Right lobe of liver (tissue), 6 donors: ENCODE measurements at regions not wholly inside any gene's neighbourhood (a gene's known extent, or its start where the extent isn't known, plus 50 kb on each side); places are given as distances from the start of the nearest gene placed in this dataset.
"Not testable (repeated sequence)": the region's sequence is repeated elsewhere in the genome, so short reads cannot be mapped to it uniquely, and the experiment has no call there.

Source experiments
- ATAC-seq, 4 donors: fragments of 200-7000 bp; cut with Tn5 transposase; one replicate each; pipeline ENCODE4 v1.9.1; 2020; ENCODE audit warnings: mild to moderate bottlenecking in 4 of 4, moderate library complexity in 4 of 4
- DNase-seq, 3 donors: peaks; one replicate each; pipeline ENCODE4 v3.0.0-alpha.2; 2020
- H3K27ac ChIP-seq, 3 donors: fragments of 200-600 bp; one replicate each; pipeline ENCODE4 v1.8.0; 2022
- H3K27me3 ChIP-seq, 2 donors: fragments of 200-600 bp; one replicate each; pipeline ENCODE4 v1.8.0; 2022
- H3K36me3 ChIP-seq, 4 donors: fragments of 200-600 bp; sonication (generic) in 1 of 4; one replicate each; pipeline versions ENCODE4 v1.5.1 to v1.8.0; 2017 to 2022; ENCODE audit warnings: control low read depth in 1 of 4
- H3K4me1 ChIP-seq, 4 donors: fragments of 200-600 bp; sonication (generic) in 1 of 4; one replicate each; pipeline versions ENCODE4 v1.5.1 to v1.8.0; 2017 to 2022; ENCODE audit warnings: control low read depth in 1 of 4
- H3K4me3 ChIP-seq, 3 donors: fragments of 200-600 bp; one replicate each; pipeline ENCODE4 v1.8.0; 2022
- H3K9me3 ChIP-seq, 4 donors: fragments of 200-600 bp; sonication (generic) in 1 of 4; one replicate each; pipeline versions ENCODE4 v1.5.1 to v1.8.0; 2017 to 2022; ENCODE audit warnings: control low read depth in 1 of 4
- CTCF ChIP-seq, 4 donors: fragments of 200-600 bp in 3 of 4; fragments of 450-650 bp in 1 of 4; IDR thresholded peaks; one replicate each; pipeline versions ENCODE4 v1.5.1 to v1.8.0; 2016 to 2022; ENCODE audit warnings: antibody characterized with exemption in 4 of 4, mild to moderate bottlenecking in 2 of 4
- POLR2A ChIP-seq: fragments of 450-650 bp; IDR thresholded peaks from one replicate; pipeline ENCODE4 v1.6.1; 2017; ENCODE audit warnings: antibody characterized with exemption, mild to moderate bottlenecking
- WGBS: methylation state at CpG from one replicate; pipeline ENCODE4 v1.1.6; 2018; ENCODE audit warnings: low coverage, low lambda C conversion rate; ENCODE audit not compliant: insufficient coverage; ENCODE audit errors: missing lambda C conversion rate; 5-methylcytosine and 5-hydroxymethylcytosine counted together
- intact Hi-C, 2 donors: fragments of 100-400 bp; cut with DNase I; formaldehyde crosslinking; loops; one replicate each; pipeline versions ENCODE4 v1.11.2 to v1.14.1; 2022
- donor health status: DM: no; HTN: yes; CAD: no.
- donor health status: DM: no; HTN: no; CAD: no.
- donor health status: DM: no; HTN: no; CAD: no.
- donor health status: DM: no; HTN: yes; CAD: no.
- donor health status: DM: no; HTN: yes; CAD: no.

DNA sequence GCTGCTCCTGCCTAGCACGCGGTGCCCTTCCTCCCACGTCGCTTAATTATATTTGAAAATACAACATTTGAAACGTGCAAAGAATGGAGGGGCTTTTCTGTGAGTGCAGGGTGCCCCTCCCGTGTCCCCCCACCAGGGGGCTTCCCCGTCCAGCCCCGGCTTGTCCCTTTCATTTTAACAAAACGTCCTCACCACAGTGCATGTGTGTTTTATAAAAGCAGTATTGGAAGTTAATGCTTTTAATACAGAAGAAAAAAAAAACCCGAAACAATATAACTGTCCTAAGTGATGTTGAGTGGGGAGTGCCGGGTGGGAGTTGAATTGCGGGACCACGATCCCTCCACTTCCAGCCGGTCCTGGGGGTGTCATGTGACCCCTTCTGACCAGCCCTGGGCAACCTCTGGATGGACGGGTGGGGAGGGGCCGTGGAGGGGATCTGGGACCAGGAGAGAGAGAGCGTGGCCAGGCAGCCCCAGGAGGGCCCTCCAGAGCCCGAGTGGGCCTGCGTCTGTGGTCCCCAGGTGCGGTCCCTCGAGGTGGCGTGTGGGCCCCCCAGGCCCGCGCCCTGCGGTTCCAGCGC lies 155.3 kb downstream of the TMEM121 start:
- intact Hi-C loops, result loop anchor here (10.0 kb wide), 2 partner anchors 117 to 263 kb away; no protein-coding TSS in a partner anchor
- WGBS, result 31% methylated on average over 11 of the region's 26 CpGs
- not testable (repeated sequence) for H3K27me3 ChIP-seq, H3K27ac ChIP-seq, H3K36me3 ChIP-seq, ATAC-seq, H3K4me3 ChIP-seq, DNase-seq, H3K4me1 ChIP-seq, H3K9me3 ChIP-seq

- intact Hi-C loops, result loop anchor here (10.0 kb wide), 2 partner anchors 118 to 262 kb away; no protein-coding TSS in a partner anchor
- not testable (repeated sequence) for H3K4me3 ChIP-seq, ATAC-seq, H3K27me3 ChIP-seq, H3K4me1 ChIP-seq, DNase-seq, H3K9me3 ChIP-seq, H3K27ac ChIP-seq, H3K36me3 ChIP-seq
- WGBS, result no CpG with 5 or more reads among the region's 15 CpGs
These were observed 156.1 kb downstream of the TMEM121 start for GRCh38 chr14:105682442-105682841.

GRCh38 chr14:105682956-105683570 lies 156.7 kb downstream of the TMEM121 start:
- Histone ChIP-seq H3K36me3 (no peaks in the 10 kb centered on the region), H3K27ac (no peak overlapping the region), H3K4me3 (no peak overlapping the region), H3K9me3 (no peaks in the 10 kb centered on the region), H3K27me3 (no peaks in the 10 kb centered on the region), H3K4me1 (no peaks in the 10 kb centered on the region)
- ATAC-seq, result no peak
- intact Hi-C loops, result loop anchor here (10.0 kb wide), 2 partner anchors 118 to 262 kb away; no protein-coding TSS in a partner anchor
- no peak for DNase-seq
- TF ChIP-seq CTCF (IDR thresholded peaks at IDR 0.05) (no peak), POLR2A (no peak)
- 72% methylated on average over 5 of the region's 5 CpGs for WGBS

GRCh38 chr14:105684056-105684455 lies 157.7 kb downstream of the TMEM121 start:
- intact Hi-C loops, result loop anchor here (10.0 kb wide), 2 partner anchors 119 to 261 kb away; no protein-coding TSS in a partner anchor
- ATAC-seq, H3K27me3 ChIP-seq, H3K27ac ChIP-seq, H3K4me1 ChIP-seq, H3K9me3 ChIP-seq, H3K36me3 ChIP-seq, H3K4me3 ChIP-seq: not testable (repeated sequence)
- 27% methylated on average over 2 of the region's 14 CpGs for WGBS
- peak in 1 of 3 donors; percentile 23 for DNase-seq

DNA sequence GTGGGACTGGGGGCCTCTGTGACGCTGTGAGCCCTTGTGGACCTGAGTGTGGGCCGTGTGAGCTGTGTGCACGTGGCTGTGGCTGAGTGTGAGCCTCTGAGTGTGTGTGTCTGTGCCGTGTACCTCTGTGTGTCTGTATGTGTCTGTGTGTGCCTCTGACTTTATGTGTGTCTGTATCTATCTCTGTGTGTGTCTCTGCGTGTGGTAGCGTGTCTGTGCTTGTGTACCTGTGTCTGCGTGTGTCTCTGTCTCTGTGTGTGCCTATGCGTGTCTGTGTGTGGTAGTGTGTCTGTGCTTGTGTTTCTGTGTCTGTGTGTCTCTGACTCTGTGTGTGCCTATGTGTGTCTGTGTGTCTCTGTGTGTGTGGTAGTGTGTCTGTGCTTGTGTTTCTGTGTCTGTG lies 158.2 kb downstream of the TMEM121 start:
- WGBS, result no CpG with 5 or more reads among the region's 8 CpGs
- ATAC-seq, H3K36me3 ChIP-seq, H3K27me3 ChIP-seq, H3K27ac ChIP-seq, H3K4me1 ChIP-seq, H3K4me3 ChIP-seq, H3K9me3 ChIP-seq: not testable (repeated sequence)
- DNase-seq, result peak in 1 of 3 donors; percentile 5
- intact Hi-C loops, result loop anchor here (10.0 kb wide), 2 partner anchors 120 to 260 kb away; no protein-coding TSS in a partner anchor

DNA sequence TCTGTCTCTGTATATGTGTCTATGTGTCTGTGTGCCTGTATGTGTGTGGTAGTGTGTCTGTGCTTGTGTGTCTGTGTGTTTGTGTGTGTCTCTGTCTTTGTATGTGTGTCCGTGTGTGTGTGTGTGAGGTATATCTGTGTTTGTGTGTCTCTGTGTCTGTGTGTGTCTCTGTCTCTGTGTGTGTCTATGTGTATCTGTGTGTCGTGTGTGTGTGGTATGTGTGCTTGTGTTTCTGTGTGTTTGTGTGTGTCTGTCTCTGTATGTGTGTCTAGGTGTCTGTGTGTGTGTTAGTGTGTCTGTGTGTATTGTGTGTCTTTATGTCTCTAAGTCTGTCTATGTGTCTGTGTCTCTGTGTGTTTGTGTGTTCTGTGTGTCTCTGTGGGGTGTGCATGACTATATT lies 158.6 kb downstream of the TMEM121 start:
- DNase-seq (no peak), ATAC-seq (no peak)
- TF ChIP-seq CTCF (IDR thresholded peaks at IDR 0.05), result no peak
- no peak for TF ChIP-seq POLR2A
- Histone ChIP-seq H3K4me1 (no peaks in the 10 kb centered on the region), H3K36me3 (no peaks in the 10 kb centered on the region), H3K9me3 (no peaks in the 10 kb centered on the region), H3K27me3 (no peaks in the 10 kb centered on the region), H3K4me3 (no peak overlapping the region), H3K27ac (no peak overlapping the region)
- intact Hi-C loops, result loop anchor here (10.0 kb wide), 2 partner anchors 120 to 260 kb away; no protein-coding TSS in a partner anchor
- 63% methylated on average over 2 of the region's 2 CpGs for WGBS

- WGBS, result 64% methylated on average over 3 of the region's 8 CpGs
- intact Hi-C loops, result loop anchor here (10.0 kb wide), 2 partner anchors 121 to 259 kb away; no protein-coding TSS in a partner anchor
- not testable (repeated sequence) for H3K4me1 ChIP-seq, H3K9me3 ChIP-seq, H3K27ac ChIP-seq, H3K4me3 ChIP-seq, H3K36me3 ChIP-seq, ATAC-seq, H3K27me3 ChIP-seq
- peak in 1 of 3 donors; percentile 19 for DNase-seq
These were observed 159.2 kb downstream of the TMEM121 start for GRCh38 chr14:105685605-105686004.

- H3K9me3 ChIP-seq, H3K4me1 ChIP-seq, H3K4me3 ChIP-seq, DNase-seq, H3K27ac ChIP-seq, H3K27me3 ChIP-seq, H3K36me3 ChIP-seq: not testable (repeated sequence)
- ATAC-seq, result peak in 2 of 4 donors; percentile 10 to 11
- WGBS, result no CpG with 5 or more reads among the region's 7 CpGs
- intact Hi-C loops, result loop anchor here (10.0 kb wide), 2 partner anchors 121 to 259 kb away; no protein-coding TSS in a partner anchor
These were observed 159.7 kb downstream of the TMEM121 start for GRCh38 chr14:105686050-105686449.

- DNase-seq, H3K4me3 ChIP-seq, H3K27me3 ChIP-seq, H3K36me3 ChIP-seq, H3K4me1 ChIP-seq, H3K27ac ChIP-seq, H3K9me3 ChIP-seq: not testable (repeated sequence)
- 94% methylated on average over 7 of the region's 34 CpGs for WGBS
- peak in 1 of 4 donors; percentile 10 for ATAC-seq
- intact Hi-C loops, result loop anchor here (10.0 kb wide), 2 partner anchors 122 to 258 kb away; no protein-coding TSS in a partner anchor
These were observed 160.2 kb downstream of the TMEM121 start for GRCh38 chr14:105686462-105687170.
